ENCODE measurements at regions not wholly inside any gene's neighbourhood (a gene's known extent, or its start where the extent isn't known, plus 50 kb on each side); places are given as distances from the start of the nearest gene placed in this dataset.

GRCh38 chr3:72048873-72049272 is 263.9 kb upstream of the PROK2 start:
- no peaks in the 10 kb centered on the region for H3K4me1 ChIP-seq (ENCODE audit: control insufficient read depth, insufficient read depth, low read length)
- no peaks in the 10 kb centered on the region for H3K9me3 ChIP-seq (ENCODE audit: control insufficient read depth, insufficient read depth, low read depth, low read length)
- TF ChIP-seq REST (IDR thresholded peaks at IDR 0.05; ENCODE audit: insufficient read depth in 1 of 2, low read depth in 2 of 2, low read length in 1 of 2) (no peak), TCF7L2 (IDR thresholded peaks at IDR 0.05; ENCODE audit: low read depth, low read length) (no peak), SIN3A (IDR thresholded peaks at IDR 0.05; ENCODE audit: borderline replicate concordance, insufficient read depth, low read depth, low read length) (no peak), CTCF (IDR thresholded peaks at IDR 0.05) (no peak), POLR2AphosphoS5 (IDR thresholded peaks at IDR 0.05; ENCODE audit: low read depth, low read length) (no peak)
- no peaks in the 10 kb centered on the region for H3K27me3 ChIP-seq (ENCODE audit: control insufficient read depth, insufficient read depth, low read length)
- no peak for ATAC-seq
- no peaks in the 10 kb centered on the region for H3K36me3 ChIP-seq (ENCODE audit: control insufficient read depth, insufficient read depth, low read length)
- H3K27ac ChIP-seq (ENCODE audit: low read length): no peak overlapping the region
- intact Hi-C loops (cut with micrococcal nuclease; ENCODE audit: unreplicated experiment) (no loop called here), in situ Hi-C loops (cut with HindIII; ENCODE audit: low pct_unique_long_range_greater_than_20kb, low sequenced_read_pairs) (no loop called here)
- POLR2A ChIA-PET: no interaction called here
- H3K4me3 ChIP-seq (ENCODE audit: low read depth in 2 of 2, low read length in 2 of 2): no peak overlapping the region
- no peak for DNase-seq (ENCODE audit: low read depth, low spot score)
- no TSS peak for BruUV-seq (replicated peaks)
- CTCF ChIA-PET: no interaction called here

GRCh38 chr3:72047221-72047871 is 262.4 kb upstream of the PROK2 start:
- no TSS peak for BruUV-seq (replicated peaks)
- in situ Hi-C loops (cut with HindIII; ENCODE audit: low pct_unique_long_range_greater_than_20kb, low sequenced_read_pairs): no loop called here
- intact Hi-C loops (cut with micrococcal nuclease; ENCODE audit: unreplicated experiment): no loop called here
- H3K36me3 ChIP-seq (ENCODE audit: control insufficient read depth, insufficient read depth, low read length): no peaks in the 10 kb centered on the region
- ChIA-PET POLR2A (no interaction called here), CTCF (no interaction called here)
- no peak overlapping the region for H3K4me3 ChIP-seq (ENCODE audit: low read depth in 2 of 2, low read length in 2 of 2)
- no peaks in the 10 kb centered on the region for H3K4me1 ChIP-seq (ENCODE audit: control insufficient read depth, insufficient read depth, low read length)
- no peak overlapping the region for H3K27ac ChIP-seq (ENCODE audit: low read length)
- TF ChIP-seq POLR2AphosphoS5 (IDR thresholded peaks at IDR 0.05; ENCODE audit: low read depth, low read length): no peak
- TF ChIP-seq CTCF (IDR thresholded peaks at IDR 0.05): no peak
- TF ChIP-seq SIN3A (IDR thresholded peaks at IDR 0.05; ENCODE audit: borderline replicate concordance, insufficient read depth, low read depth, low read length): no peak
- no peak for TF ChIP-seq TCF7L2 (IDR thresholded peaks at IDR 0.05; ENCODE audit: low read depth, low read length)
- no peak for TF ChIP-seq REST (IDR thresholded peaks at IDR 0.05; ENCODE audit: insufficient read depth in 1 of 2, low read depth in 2 of 2, low read length in 1 of 2)
- no peak for ATAC-seq
- no peaks in the 10 kb centered on the region for H3K9me3 ChIP-seq (ENCODE audit: control insufficient read depth, insufficient read depth, low read depth, low read length)
- H3K27me3 ChIP-seq (ENCODE audit: control insufficient read depth, insufficient read depth, low read length): no peaks in the 10 kb centered on the region
- no peak for DNase-seq (ENCODE audit: low read depth, low spot score)
